ENCODE measurements at regions not wholly inside any gene's neighbourhood (a gene's known extent, or its start where the extent isn't known, plus 50 kb on each side); places are given as distances from the start of the nearest gene placed in this dataset.

GRCh38 chr1:55801481-55801880, 586.3 kb upstream of the USP24 start:
- TF ChIP-seq POLR2A (IDR thresholded peaks at IDR 0.05; ENCODE audit: low read length) (no peak), GATA1 (IDR thresholded peaks at IDR 0.05; ENCODE audit: low read depth, low read length) (no peak)

Measured in erythroblast (primary cell).